SU-DHL-6 (cell line): ENCODE measurements at regions not wholly inside any gene's neighbourhood (a gene's known extent, or its start where the extent isn't known, plus 50 kb on each side); places are given as distances from the start of the nearest gene placed in this dataset.
"Not testable (repeated sequence)": the region's sequence is repeated elsewhere in the genome, so short reads cannot be mapped to it uniquely, and the experiment has no call there.

Experiments used
- H2AFZ ChIP-seq: fragments of 200-600 bp; sonication (generic); 2 replicates; pipeline ENCODE4 v1.6.1; 2014; ENCODE audit warnings: low read depth, mild to moderate bottlenecking, moderate library complexity, mixed read lengths, antibody characterized with exemption, low read length; ENCODE audit not compliant: severe bottlenecking
- H3F3A ChIP-seq: fragments of 200-600 bp; shearing (Covaris generic); 2 replicates; pipeline ENCODE4 v1.6.0; 2016; ENCODE audit warnings: antibody characterized with exemption, mild to moderate bottlenecking; ENCODE audit not compliant: insufficient read depth
- H3K27ac ChIP-seq: fragments of 200-600 bp; sonication (generic); 2 replicates; pipeline ENCODE4 v1.5.1; 2016; ENCODE audit warnings: low read depth, mild to moderate bottlenecking, low read length, moderate library complexity, mixed read lengths
- H3K27me3 ChIP-seq: fragments of 200-600 bp; sonication (generic), shearing (Covaris generic); 2 replicates; pipeline ENCODE4 v1.6.0; 2014; ENCODE audit warnings: mild to moderate bottlenecking, low read length
- H3K36me3 ChIP-seq: fragments of 200-600 bp; sonication (generic); 2 replicates; pipeline ENCODE4 v1.6.1; 2014; ENCODE audit warnings: mild to moderate bottlenecking, low read length, mixed read lengths
- H3K4me2 ChIP-seq: fragments of 300-600, 200-600 bp; shearing (Covaris generic), sonication (generic); 2 replicates; pipeline ENCODE4 v1.6.0; 2014; ENCODE audit warnings: low read length, low read depth, mild to moderate bottlenecking; ENCODE audit not compliant: poor library complexity, severe bottlenecking
- H3K4me3 ChIP-seq: fragments of 200-600 bp; sonication (generic); 2 replicates; pipeline ENCODE4 v1.5.1; 2014; ENCODE audit warnings: antibody characterized with exemption, low read length, mild to moderate bottlenecking, mixed read lengths; ENCODE audit not compliant: insufficient read depth, poor library complexity, severe bottlenecking
- H3K79me2 ChIP-seq: fragments of 200-600 bp; sonication (generic); 2 replicates; pipeline ENCODE4 v1.6.1; 2014; ENCODE audit warnings: mild to moderate bottlenecking, low read length, moderate library complexity; ENCODE audit not compliant: insufficient read depth
- H3K9ac ChIP-seq: fragments of 200-600 bp; sonication (generic); 2 replicates; pipeline ENCODE4 v1.7.0; 2014; ENCODE audit warnings: mild to moderate bottlenecking, low read length
- H3K9me2 ChIP-seq: fragments of 200-600 bp; sonication (generic); replicated peaks from 2 replicates; pipeline ENCODE4 v1.6.1; 2014; ENCODE audit warnings: low read length; ENCODE audit not compliant: insufficient read depth
- H3K9me3 ChIP-seq: fragments of 200-600 bp; sonication (generic); 2 replicates; pipeline ENCODE4 v1.6.1; 2014; ENCODE audit warnings: low read length, mixed read lengths; ENCODE audit not compliant: insufficient read depth
- H4K20me1 ChIP-seq: fragments of 200-600 bp; sonication (generic); 2 replicates; pipeline ENCODE4 v1.6.1; 2014; ENCODE audit warnings: low read depth, mild to moderate bottlenecking, antibody characterized with exemption, low read length, moderate library complexity, mixed read lengths
- CTCF ChIP-seq: fragments of 200-600 bp; sonication (generic); IDR thresholded peaks from one replicate; pipeline ENCODE4 v1.5.1; 2017; ENCODE audit warnings: antibody characterized with exemption, mild to moderate bottlenecking, low read length, moderate library complexity; ENCODE audit not compliant: insufficient read depth, poor library complexity, severe bottlenecking
- EZH2phosphoT487 ChIP-seq: fragments of 200-600 bp; sonication (generic), shearing (Covaris generic); conservative IDR thresholded peaks from 2 replicates; pipeline ENCODE4 v1.6.1; 2018; ENCODE audit warnings: mild to moderate bottlenecking, antibody characterized with exemption, low read length, moderate library complexity, mixed read lengths

GRCh38 chr21:31517664-31518414 lies 141.7 kb upstream of the SOD1 start:
- no peak overlapping the region for H2AFZ ChIP-seq
- no peaks in the 10 kb centered on the region for H3K27me3 ChIP-seq
- H3K27ac ChIP-seq = no peak overlapping the region
- TF ChIP-seq CTCF (no peak), EZH2phosphoT487 (no peak)
- no peaks in the 10 kb centered on the region for H3F3A ChIP-seq
- no peaks in the 10 kb centered on the region for H3K9me2 ChIP-seq
- H3K36me3 ChIP-seq = no peaks in the 10 kb centered on the region
- no peak overlapping the region for H3K4me2 ChIP-seq
- H3K4me3 ChIP-seq = no peak overlapping the region
- H3K9me3 ChIP-seq = no peaks in the 10 kb centered on the region
- H3K9ac ChIP-seq = no peak overlapping the region
- peaks cover 58% of the 10 kb centered on the region for H3K79me2 ChIP-seq
- H4K20me1 ChIP-seq = peaks cover 1% of the 10 kb centered on the region; the same call in 1 of the 2 replicates

GRCh38 chr21:31515253-31515652 lies 144.2 kb upstream of the SOD1 start:
- Histone ChIP-seq H4K20me1 (no peaks in the 10 kb centered on the region; the same call in 1 of the 2 replicates), H3K9ac (no peak overlapping the region), H3K4me2 (no peak overlapping the region)

GRCh38 chr21:31514598-31514997 lies 144.9 kb upstream of the SOD1 start:
- Histone ChIP-seq H3K9me2 (no peaks in the 10 kb centered on the region), H3K4me3 (no peak overlapping the region), H3K79me2 (peaks cover 61% of the 10 kb centered on the region; the same call in 1 of the 2 replicates), H3K9me3 (no peaks in the 10 kb centered on the region), H3F3A (no peaks in the 10 kb centered on the region), H3K36me3 (no peaks in the 10 kb centered on the region), H3K27ac (no peak overlapping the region), H2AFZ (no peak overlapping the region), H3K9ac (no peak overlapping the region), H3K4me2 (no peak overlapping the region), H3K27me3 (no peaks in the 10 kb centered on the region), H4K20me1 (no peaks in the 10 kb centered on the region; the same call in 1 of the 2 replicates)
- TF ChIP-seq EZH2phosphoT487 = no peak
- no peak for TF ChIP-seq CTCF

More at GRCh38 chr21:31515253-31515652, 144.2 kb upstream of the SOD1 start:
- Histone ChIP-seq H3K9me3 (no peaks in the 10 kb centered on the region), H3K4me3 (no peak overlapping the region), H3K36me3 (no peaks in the 10 kb centered on the region), H2AFZ (no peak overlapping the region), H3K79me2 (peaks cover 55% of the 10 kb centered on the region; the same call in 1 of the 2 replicates), H3K9me2 (no peaks in the 10 kb centered on the region), H3K27ac (no peak overlapping the region), H3K27me3 (no peaks in the 10 kb centered on the region), H3F3A (no peaks in the 10 kb centered on the region)
- no peak for TF ChIP-seq EZH2phosphoT487
- no peak for TF ChIP-seq CTCF

- not testable (repeated sequence) for H3F3A ChIP-seq
These were observed 146.0 kb upstream of the SOD1 start for GRCh38 chr21:31513541-31513940.

GRCh38 chr21:31511999-31512398 lies 147.5 kb upstream of the SOD1 start:
- not testable (repeated sequence) for H4K20me1 ChIP-seq, H3K27me3 ChIP-seq, H3K36me3 ChIP-seq, H3K4me2 ChIP-seq, H3K9me3 ChIP-seq, H3K9ac ChIP-seq, H3F3A ChIP-seq, H2AFZ ChIP-seq, H3K9me2 ChIP-seq, H3K4me3 ChIP-seq, H3K27ac ChIP-seq
- H3K79me2 ChIP-seq = peaks cover 67% of the 10 kb centered on the region; the same call in 1 of the 2 replicates

More at GRCh38 chr21:31513541-31513940, 146.0 kb upstream of the SOD1 start:
- H3K9me2 ChIP-seq, H3K9me3 ChIP-seq, H3K36me3 ChIP-seq, H3K4me3 ChIP-seq, H2AFZ ChIP-seq, H3K27ac ChIP-seq, H3K4me2 ChIP-seq, H4K20me1 ChIP-seq, H3K9ac ChIP-seq, H3K27me3 ChIP-seq: not testable (repeated sequence)
- peaks cover 68% of the 10 kb centered on the region; the same call in 1 of the 2 replicates for H3K79me2 ChIP-seq
